PC-9 (cell line): ENCODE measurements at regions not wholly inside any gene's neighbourhood (a gene's known extent, or its start where the extent isn't known, plus 50 kb on each side); places are given as distances from the start of the nearest gene placed in this dataset.

Experiments used
- BruUV-seq: library from RNA; stranded (reverse); fragments of 400-500 nt; replicated peaks from 2 replicates; lab custom pipeline; 2021; lab: Mats Ljungman, UMichigan
- CTCF ChIA-PET: fragments of 300-600 bp; sonication (Branson Sonifier 250); formaldehyde crosslinking; loops from one replicate; lab custom pipeline; 2022; ENCODE audit warnings: antibody characterized with exemption; lab: Charles Lee
- POLR2A ChIA-PET: fragments of 300-600 bp; sonication (Branson Sonifier 250); formaldehyde crosslinking; loops from one replicate; lab custom pipeline; 2022; ENCODE audit warnings: antibody characterized with exemption; ENCODE audit not compliant: unreplicated experiment; lab: Charles Lee
- DNase-seq, 2 experiments: peaks; one replicate each; pipeline versions ENCODE4 v3.0.0 to v3.0.0-alpha.2; 2015 to 2022; ENCODE audit warnings: mixed read lengths in 1 of 2
- H2AFZ ChIP-seq: fragments of 200-600 bp; sonication (generic); 2 replicates; pipeline ENCODE4 v1.8.1; 2017; ENCODE audit warnings: antibody characterized with exemption
- H3F3A ChIP-seq: fragments of 200-600 bp; sonication (generic); 2 replicates; pipeline ENCODE4 v1.8.1; 2017; ENCODE audit warnings: antibody characterized with exemption, mild to moderate bottlenecking, low read depth; ENCODE audit not compliant: insufficient read depth
- H3K27ac ChIP-seq: fragments of 200-600 bp; sonication (generic); 2 replicates; pipeline ENCODE4 v1.6.1; 2016; ENCODE audit warnings: mixed run types
- H3K27me3 ChIP-seq: fragments of 200-600 bp; sonication (generic); 2 replicates; pipeline ENCODE4 v1.6.1; 2016; ENCODE audit warnings: low read depth, mixed run types; ENCODE audit not compliant: insufficient read depth
- H3K36me3 ChIP-seq: fragments of 200-600 bp; sonication (generic); 2 replicates; pipeline ENCODE4 v1.6.1; 2016; ENCODE audit warnings: low read depth, mixed run types
- H3K4me1 ChIP-seq: fragments of 200-600 bp; sonication (generic); replicated peaks from 2 replicates; pipeline ENCODE4 v1.6.1; 2016; ENCODE audit warnings: mixed run types; ENCODE audit not compliant: insufficient read depth
- H3K4me2 ChIP-seq: fragments of 200-600 bp; sonication (generic); 2 replicates; pipeline ENCODE4 v1.6.1; 2017; ENCODE audit warnings: mixed run types
- H3K4me3 ChIP-seq: fragments of 200-600 bp; sonication (generic); 2 replicates; pipeline ENCODE4 v1.6.1; 2016; ENCODE audit warnings: mixed run types
- H3K79me2 ChIP-seq: fragments of 200-600 bp; sonication (generic); 2 replicates; pipeline ENCODE4 v1.6.1; 2017; ENCODE audit warnings: low read depth, mixed run types
- H3K9me2 ChIP-seq: fragments of 200-600 bp; sonication (generic); 2 replicates; pipeline ENCODE4 v1.8.1; 2017; ENCODE audit warnings: mild to moderate bottlenecking; ENCODE audit not compliant: insufficient read depth
- H3K9me3 ChIP-seq: fragments of 200-600 bp; sonication (generic); 2 replicates; pipeline ENCODE4 v1.8.1; 2016; ENCODE audit warnings: low read depth; ENCODE audit not compliant: insufficient read depth
- H4K20me1 ChIP-seq: fragments of 200-600 bp; sonication (generic); 2 replicates; pipeline ENCODE4 v1.8.1; 2017; ENCODE audit not compliant: insufficient read depth
- CTCF ChIP-seq: fragments of 200-600 bp; sonication (generic); conservative IDR thresholded peaks from 2 replicates; pipeline ENCODE4 v1.6.1; 2017; ENCODE audit warnings: mixed run types, antibody characterized with exemption, mild to moderate bottlenecking, moderate library complexity
- EZH2 ChIP-seq: fragments of 200-600 bp; sonication (generic); IDR thresholded peaks from 2 replicates; pipeline ENCODE4 v1.8.0; 2017; ENCODE audit warnings: antibody characterized with exemption, low read depth
- intact Hi-C: fragments of 100-400 bp; cut with micrococcal nuclease; formaldehyde crosslinking; loops from one replicate; pipeline ENCODE4 v1.10.0; 2022; ENCODE audit not compliant: unreplicated experiment

- no peaks in the 10 kb centered on the region for H3F3A ChIP-seq
- H3K36me3 ChIP-seq, result no peaks in the 10 kb centered on the region
- H3K9me2 ChIP-seq, result no peaks in the 10 kb centered on the region
- no peak overlapping the region for H3K27ac ChIP-seq
- H3K27me3 ChIP-seq, result peaks cover 97% of the 10 kb centered on the region
- no peaks in the 10 kb centered on the region for H3K4me1 ChIP-seq
- no peaks in the 10 kb centered on the region for H3K9me3 ChIP-seq
- H2AFZ ChIP-seq, result no peak overlapping the region
- CTCF ChIA-PET, result no interaction called here
- BruUV-seq, result no TSS peak
- H3K4me2 ChIP-seq, result no peak overlapping the region
- DNase-seq, result no peak
- H3K79me2 ChIP-seq, result no peaks in the 10 kb centered on the region
- TF ChIP-seq CTCF (no peak), EZH2 (no peak)
- POLR2A ChIA-PET, result no interaction called here
- intact Hi-C loops, result no loop called here
- no peak overlapping the region for H3K4me3 ChIP-seq
- H4K20me1 ChIP-seq, result no peaks in the 10 kb centered on the region
These were observed 67.6 kb upstream of the VIPR2 start for GRCh38 chr7:159212226-159212625.

DNA sequence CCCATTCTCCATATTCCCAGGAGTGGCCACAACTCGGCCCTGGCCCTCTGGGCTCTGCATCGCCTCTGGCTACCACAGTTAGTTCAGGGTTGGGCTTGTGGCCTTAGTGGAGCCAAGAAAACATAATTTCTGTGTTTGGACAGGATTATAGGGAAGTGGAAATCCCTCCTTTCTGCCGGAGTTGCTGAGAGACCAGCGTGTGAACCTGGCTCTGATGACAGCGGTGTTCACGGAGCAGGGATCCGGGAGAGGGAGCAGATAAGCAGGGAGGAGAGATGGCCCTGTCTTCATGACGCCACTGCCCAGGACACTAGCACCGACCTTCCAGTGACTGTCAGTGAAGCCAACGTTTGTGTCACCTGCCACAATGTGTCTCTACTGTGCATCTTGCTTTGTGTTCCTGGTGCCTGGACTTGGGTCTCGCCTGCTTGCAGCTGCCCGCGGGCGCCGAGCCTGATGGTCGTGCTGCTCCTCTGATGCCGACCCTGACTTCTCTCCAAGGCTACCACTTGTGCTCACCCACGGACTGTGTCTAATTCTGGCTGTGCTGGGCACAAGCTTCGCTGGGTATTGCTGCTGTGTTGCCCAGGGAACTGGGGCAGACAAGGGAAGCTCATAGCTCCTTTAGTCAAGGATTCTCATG lies 67.0 kb upstream of the VIPR2 start:
- POLR2A ChIA-PET, result no interaction called here

GRCh38 chr7:159210581-159211235 lies 66.0 kb upstream of the VIPR2 start:
- Histone ChIP-seq H3K27me3 (peaks cover 91% of the 10 kb centered on the region), H3F3A (no peaks in the 10 kb centered on the region), H4K20me1 (no peaks in the 10 kb centered on the region), H3K9me2 (no peaks in the 10 kb centered on the region), H3K79me2 (no peaks in the 10 kb centered on the region), H3K4me2 (no peak overlapping the region), H3K9me3 (no peaks in the 10 kb centered on the region), H3K4me3 (no peak overlapping the region), H3K4me1 (no peaks in the 10 kb centered on the region), H3K36me3 (no peaks in the 10 kb centered on the region), H2AFZ (no peak overlapping the region), H3K27ac (no peak overlapping the region)
- CTCF ChIA-PET, result no interaction called here
- TF ChIP-seq EZH2 (no peak), CTCF (no peak)
- intact Hi-C loops, result no loop called here
- POLR2A ChIA-PET, result no interaction called here
- DNase-seq, result no peak
- BruUV-seq, result no TSS peak

More for the DNA sequence above, 67.0 kb upstream of the VIPR2 start:
- H3K36me3 ChIP-seq, result no peaks in the 10 kb centered on the region
- CTCF ChIA-PET, result no interaction called here
- H3K4me1 ChIP-seq, result no peaks in the 10 kb centered on the region
- BruUV-seq, result no TSS peak
- H2AFZ ChIP-seq, result no peak overlapping the region
- peaks cover 95% of the 10 kb centered on the region for H3K27me3 ChIP-seq
- H3K4me3 ChIP-seq, result no peak overlapping the region
- H3K9me3 ChIP-seq, result no peaks in the 10 kb centered on the region
- no peak overlapping the region for H3K27ac ChIP-seq
- no peaks in the 10 kb centered on the region for H3K9me2 ChIP-seq
- H3F3A ChIP-seq, result no peaks in the 10 kb centered on the region
- H3K4me2 ChIP-seq, result no peak overlapping the region
- intact Hi-C loops, result no loop called here
- no peaks in the 10 kb centered on the region for H4K20me1 ChIP-seq
- no peak for TF ChIP-seq EZH2
- H3K79me2 ChIP-seq, result no peaks in the 10 kb centered on the region
- DNase-seq, result no peak
